ENCODE measurements at regions not wholly inside any gene's neighbourhood (a gene's known extent, or its start where the extent isn't known, plus 50 kb on each side); places are given as distances from the start of the nearest gene placed in this dataset.
"Not testable (repeated sequence)": the region's sequence is repeated elsewhere in the genome, so short reads cannot be mapped to it uniquely, and the experiment has no call there.

GRCh38 chr7:65251851-65252620 lies 121.6 kb upstream of the ZNF92 start:
- peak in 8 of 14 donors; percentile 16 to 91 (median 39) for DNase-seq

GRCh38 chr7:65250697-65251395 lies 122.8 kb upstream of the ZNF92 start:
- DNase-seq, result peak in 1 of 14 donors; percentile 70

GRCh38 chr7:65250216-65250615 lies 123.4 kb upstream of the ZNF92 start:
- peak in 1 of 14 donors; percentile 58 for DNase-seq

GRCh38 chr7:65247491-65247890 lies 126.2 kb upstream of the ZNF92 start:
- no peak for DNase-seq

- DNase-seq, result peak in 3 of 14 donors; percentile 4 to 25 (median 12)
Measured at GRCh38 chr7:65239707-65240352, 133.8 kb upstream of the ZNF92 start.

GRCh38 chr7:65239324-65239706 lies 134.3 kb upstream of the ZNF92 start:
- DNase-seq, result peak in 1 of 14 donors; percentile 25

- no peak for DNase-seq
Measured at GRCh38 chr7:65238785-65239184, 134.9 kb upstream of the ZNF92 start.

GRCh38 chr7:65235586-65235985 lies 138.1 kb upstream of the ZNF92 start:
- DNase-seq, result no peak

GRCh38 chr7:65233409-65234034 lies 140.1 kb upstream of the ZNF92 start:
- no peak for DNase-seq

- no peak for DNase-seq
Measured at GRCh38 chr7:65230231-65230630, 143.4 kb upstream of the ZNF92 start.

GRCh38 chr7:65225422-65226006 lies 148.1 kb upstream of the ZNF92 start:
- no peak for DNase-seq

GRCh38 chr7:65222655-65223054 lies 151.0 kb upstream of the ZNF92 start:
- DNase-seq, result no peak

- DNase-seq, result no peak
Measured at GRCh38 chr7:65221683-65222082, 152.0 kb upstream of the ZNF92 start.

- DNase-seq, result no peak
Measured at GRCh38 chr7:65219623-65220022, 154.0 kb upstream of the ZNF92 start.

GRCh38 chr7:65216469-65216868 lies 157.2 kb upstream of the ZNF92 start:
- peak in 1 of 14 donors; percentile 17 for DNase-seq

GRCh38 chr7:65213260-65213659 lies 160.4 kb upstream of the ZNF92 start:
- DNase-seq, result not testable (repeated sequence)

- DNase-seq, result not testable (repeated sequence)
Measured at GRCh38 chr7:65199221-65199620, 174.4 kb upstream of the ZNF92 start.

- DNase-seq, result not testable (repeated sequence)
Measured at GRCh38 chr7:65193334-65194058, 180.2 kb upstream of the ZNF92 start.

- DNase-seq, result not testable (repeated sequence)
Measured at GRCh38 chr7:65177041-65177440, 170.6 kb upstream of the ERV3-1 start.

GRCh38 chr7:65150105-65150504 lies 143.6 kb upstream of the ERV3-1 start:
- DNase-seq, result not testable (repeated sequence)

GRCh38 chr7:65146118-65146914 lies 139.8 kb upstream of the ERV3-1 start:
- not testable (repeated sequence) for DNase-seq
